Vagina (tissue), 2 donors: ENCODE measurements at regions not wholly inside any gene's neighbourhood (a gene's known extent, or its start where the extent isn't known, plus 50 kb on each side); places are given as distances from the start of the nearest gene placed in this dataset.

ENCODE experiments used
- DNase-seq, 2 donors: peaks; one replicate each; pipeline ENCODE4 v3.0.0-alpha.2; 2017; ENCODE audit errors: extremely low spot score in 2 of 2
- H3K27ac ChIP-seq: fragments of 200-600 bp; sonication (generic); one replicate; pipeline ENCODE4 v1.5.1; 2019
- H3K27me3 ChIP-seq: fragments of 200-600 bp; sonication (generic); one replicate; pipeline ENCODE4 v1.5.1; 2019
- H3K36me3 ChIP-seq, 2 donors: fragments of 200-600 bp; sonication (generic); one replicate each; pipeline ENCODE4 v1.5.1; 2017 to 2019
- H3K4me1 ChIP-seq: fragments of 200-600 bp; sonication (generic); one replicate; pipeline ENCODE4 v1.5.1; 2019
- H3K4me3 ChIP-seq, 2 donors: fragments of 200-600 bp; sonication (generic); 1 replicate in 1 of 2; 2 replicates in 1 of 2; pipeline ENCODE4 v1.5.1; 2016 to 2019
- H3K9me3 ChIP-seq: fragments of 200-600 bp; sonication (generic); one replicate; pipeline ENCODE4 v1.5.1; 2019
- POLR2A ChIP-seq, 2 donors: fragments of 450-650 bp; IDR thresholded peaks; one replicate each; pipeline ENCODE4 v1.6.1; 2017; ENCODE audit warnings: antibody characterized with exemption in 2 of 2, mild to moderate bottlenecking in 2 of 2, moderate library complexity in 2 of 2
- POLR2AphosphoS5 ChIP-seq, 2 donors: sonication (generic); formaldehyde crosslinking; IDR thresholded peaks; one replicate each; pipeline ENCODE4 v1.9.0; 2017; ENCODE audit warnings: antibody characterized with exemption in 2 of 2, mild to moderate bottlenecking in 2 of 2, low read depth in 1 of 2; ENCODE audit not compliant: insufficient read depth in 1 of 2
- intact Hi-C: fragments of 100-400 bp; cut with DNase I; formaldehyde crosslinking; loops from one replicate; pipeline ENCODE4 v1.15.1; 2023
- TF ChIP-seq, protein P1 (sequence below), 3 experiments: fragments of 450-650 bp in 2 of 3; fragments of 200-600 bp in 1 of 3; sonication (generic) in 1 of 3; IDR thresholded peaks; one replicate each; pipeline ENCODE4 v1.5.1; 2017 to 2019; ENCODE audit warnings: antibody characterized with exemption in 3 of 3, mild to moderate bottlenecking in 2 of 3, moderate library complexity in 2 of 3

DNA sequence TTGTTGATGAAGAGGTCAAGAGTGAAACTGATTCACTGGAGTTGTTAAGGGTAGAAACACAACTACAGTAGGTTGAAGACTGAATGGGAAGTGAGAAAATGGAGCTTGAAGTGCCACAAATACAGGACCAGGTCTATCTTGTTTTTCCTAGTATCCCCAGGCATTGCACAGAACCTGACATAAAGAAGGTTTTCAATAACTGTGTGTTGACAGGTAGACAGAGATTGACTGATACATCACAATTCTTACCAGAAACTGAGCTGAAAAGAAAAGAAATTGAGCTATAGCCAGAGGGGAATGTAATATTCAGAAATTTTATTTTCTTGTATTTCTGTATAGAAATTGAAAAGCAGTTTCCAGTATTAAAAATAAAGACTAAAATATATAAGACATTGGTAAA is 767.7 kb downstream of the PCDH17 start:
- Histone ChIP-seq H3K36me3 (no peaks in the 10 kb centered on the region), H3K4me3 (no peak overlapping the region), H3K4me1 (no peaks in the 10 kb centered on the region), H3K9me3 (no peaks in the 10 kb centered on the region), H3K27me3 (no peaks in the 10 kb centered on the region), H3K27ac (no peak overlapping the region)
- intact Hi-C loops = loop anchor here (10.0 kb wide), 1 partner anchor 1306 kb away; no protein-coding TSS in a partner anchor
- DNase-seq = no peak
- no peak for TF ChIP-seq POLR2AphosphoS5 (IDR thresholded peaks at IDR 0.05; ENCODE audit: insufficient read depth in 1 of 2, low read depth in 1 of 2)
- TF ChIP-seq, protein P1, sequence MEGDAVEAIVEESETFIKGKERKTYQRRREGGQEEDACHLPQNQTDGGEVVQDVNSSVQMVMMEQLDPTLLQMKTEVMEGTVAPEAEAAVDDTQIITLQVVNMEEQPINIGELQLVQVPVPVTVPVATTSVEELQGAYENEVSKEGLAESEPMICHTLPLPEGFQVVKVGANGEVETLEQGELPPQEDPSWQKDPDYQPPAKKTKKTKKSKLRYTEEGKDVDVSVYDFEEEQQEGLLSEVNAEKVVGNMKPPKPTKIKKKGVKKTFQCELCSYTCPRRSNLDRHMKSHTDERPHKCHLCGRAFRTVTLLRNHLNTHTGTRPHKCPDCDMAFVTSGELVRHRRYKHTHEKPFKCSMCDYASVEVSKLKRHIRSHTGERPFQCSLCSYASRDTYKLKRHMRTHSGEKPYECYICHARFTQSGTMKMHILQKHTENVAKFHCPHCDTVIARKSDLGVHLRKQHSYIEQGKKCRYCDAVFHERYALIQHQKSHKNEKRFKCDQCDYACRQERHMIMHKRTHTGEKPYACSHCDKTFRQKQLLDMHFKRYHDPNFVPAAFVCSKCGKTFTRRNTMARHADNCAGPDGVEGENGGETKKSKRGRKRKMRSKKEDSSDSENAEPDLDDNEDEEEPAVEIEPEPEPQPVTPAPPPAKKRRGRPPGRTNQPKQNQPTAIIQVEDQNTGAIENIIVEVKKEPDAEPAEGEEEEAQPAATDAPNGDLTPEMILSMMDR (IDR thresholded peaks at IDR 0.05) = no peak
- no peak for TF ChIP-seq POLR2A (IDR thresholded peaks at IDR 0.05)

DNA sequence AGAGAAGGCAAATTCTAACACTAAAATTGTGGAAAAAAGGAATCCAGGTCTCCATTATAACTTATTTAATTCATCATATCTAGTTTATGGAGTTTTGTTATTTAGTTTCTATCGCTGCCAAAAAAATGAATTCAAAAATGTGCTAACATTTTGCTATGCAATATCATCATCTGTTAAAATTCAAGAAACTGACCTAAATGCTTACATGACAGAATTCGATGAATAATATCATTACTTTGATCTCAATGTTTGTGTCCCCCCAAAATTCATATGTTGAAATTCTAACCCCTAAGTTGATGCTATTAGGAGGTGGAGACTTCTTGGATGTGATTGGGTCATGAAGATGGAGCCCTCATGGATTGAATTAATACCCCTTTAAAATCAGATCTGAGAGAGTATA is 775.0 kb downstream of the PCDH17 start:
- no peak for TF ChIP-seq POLR2AphosphoS5 (IDR thresholded peaks at IDR 0.05; ENCODE audit: insufficient read depth in 1 of 2, low read depth in 1 of 2)
- TF ChIP-seq POLR2A (IDR thresholded peaks at IDR 0.05) = no peak
- TF ChIP-seq, protein P1 (IDR thresholded peaks at IDR 0.05) = no peak
- no peak for DNase-seq
- Histone ChIP-seq H3K36me3 (no peaks in the 10 kb centered on the region), H3K27me3 (no peaks in the 10 kb centered on the region), H3K4me3 (no peak overlapping the region), H3K27ac (no peak overlapping the region), H3K4me1 (no peaks in the 10 kb centered on the region), H3K9me3 (no peaks in the 10 kb centered on the region)
- intact Hi-C loops = no loop called here

DNA sequence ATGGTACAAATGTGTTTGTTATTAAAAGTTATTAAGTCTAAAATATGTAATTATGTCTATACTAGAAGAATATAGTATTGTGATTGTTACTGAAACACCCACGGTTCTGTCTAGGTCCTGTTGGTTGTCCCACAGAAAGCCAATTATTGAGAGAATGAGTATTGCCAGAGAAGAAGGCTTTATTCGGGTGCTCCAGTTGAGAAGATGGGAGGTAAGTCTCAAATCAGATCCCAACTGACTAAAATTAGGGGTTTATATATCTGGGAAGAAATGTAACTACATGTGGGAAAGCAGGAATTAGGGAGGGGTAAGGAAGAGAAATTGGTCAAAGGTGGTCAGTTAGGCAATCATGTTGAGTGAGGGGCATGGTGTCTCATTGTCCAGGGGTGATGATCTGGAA is 798.4 kb downstream of the PCDH17 start:
- intact Hi-C loops = no loop called here
- no peak overlapping the region for H3K4me3 ChIP-seq
- H3K4me1 ChIP-seq = no peaks in the 10 kb centered on the region
- no peaks in the 10 kb centered on the region for H3K36me3 ChIP-seq
- H3K9me3 ChIP-seq = no peaks in the 10 kb centered on the region
- TF ChIP-seq POLR2AphosphoS5 (IDR thresholded peaks at IDR 0.05; ENCODE audit: insufficient read depth in 1 of 2, low read depth in 1 of 2) = no peak
- no peaks in the 10 kb centered on the region for H3K27me3 ChIP-seq
- H3K27ac ChIP-seq = no peak overlapping the region
- no peak for DNase-seq

DNA sequence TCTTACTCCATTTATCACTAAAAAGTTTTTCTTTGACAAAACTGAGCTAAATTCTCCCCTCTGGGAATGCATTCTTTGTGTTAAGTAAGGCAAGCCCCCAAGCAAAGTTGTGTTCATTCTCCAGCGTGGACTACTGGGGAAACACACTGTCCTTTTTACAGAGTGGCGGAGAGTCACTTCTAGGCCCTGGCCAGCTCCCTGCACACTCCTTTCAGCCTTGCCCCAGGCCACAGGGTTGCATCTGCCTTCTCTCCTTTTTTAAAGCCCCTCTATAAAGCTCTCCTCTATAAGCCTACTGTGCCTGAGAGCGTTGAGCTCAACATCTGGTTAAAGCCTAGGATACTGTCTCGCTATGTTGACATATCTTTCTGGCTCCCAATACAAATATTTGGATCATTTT is 803.4 kb downstream of the PCDH17 start:
- Histone ChIP-seq H3K4me1 (no peaks in the 10 kb centered on the region), H3K4me3 (no peak overlapping the region), H3K27ac (no peak overlapping the region), H3K36me3 (no peaks in the 10 kb centered on the region), H3K27me3 (no peaks in the 10 kb centered on the region), H3K9me3 (no peaks in the 10 kb centered on the region)
- DNase-seq = no peak
- TF ChIP-seq POLR2AphosphoS5 (IDR thresholded peaks at IDR 0.05; ENCODE audit: insufficient read depth in 1 of 2, low read depth in 1 of 2) (no peak), POLR2A (IDR thresholded peaks at IDR 0.05) (no peak)
- TF ChIP-seq, protein P1 (IDR thresholded peaks at IDR 0.05) = no peak
- intact Hi-C loops = no loop called here

- H3K4me1 ChIP-seq = no peaks in the 10 kb centered on the region
- no peak overlapping the region for H3K27ac ChIP-seq
- no peaks in the 10 kb centered on the region for H3K27me3 ChIP-seq
- no peak overlapping the region for H3K4me3 ChIP-seq
- H3K36me3 ChIP-seq = no peaks in the 10 kb centered on the region
- DNase-seq = no peak
- intact Hi-C loops = no loop called here
- TF ChIP-seq POLR2A (IDR thresholded peaks at IDR 0.05) (no peak), POLR2AphosphoS5 (IDR thresholded peaks at IDR 0.05; ENCODE audit: insufficient read depth in 1 of 2, low read depth in 1 of 2) (no peak)
- TF ChIP-seq, protein P1 (IDR thresholded peaks at IDR 0.05) = no peak
- no peaks in the 10 kb centered on the region for H3K9me3 ChIP-seq
Observed at GRCh38 chr13:58437427-58437826, 805.9 kb downstream of the PCDH17 start.

DNA sequence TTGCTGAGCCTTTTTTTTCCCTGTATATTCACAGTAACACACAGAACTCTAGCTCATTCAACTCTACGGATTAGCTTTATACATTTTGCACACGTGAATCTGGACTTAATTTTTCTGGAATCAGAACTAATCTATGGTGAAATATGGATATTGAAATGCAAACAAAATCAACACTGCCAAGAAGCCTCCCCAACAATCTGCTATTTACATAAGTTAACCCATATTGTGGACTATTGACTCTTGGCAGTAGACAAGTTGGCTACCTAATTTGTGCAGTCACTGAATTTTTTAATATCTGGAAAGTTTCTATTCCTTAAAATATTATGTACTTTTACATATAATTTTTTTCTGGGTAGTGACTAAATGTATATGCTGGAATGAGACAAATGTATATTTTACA is 815.4 kb downstream of the PCDH17 start:
- H3K4me3 ChIP-seq = no peak overlapping the region
- TF ChIP-seq, protein P1 (IDR thresholded peaks at IDR 0.05) = no peak
- no peak for TF ChIP-seq POLR2A (IDR thresholded peaks at IDR 0.05)
- intact Hi-C loops = no loop called here
- DNase-seq = no peak
- no peaks in the 10 kb centered on the region for H3K9me3 ChIP-seq
- H3K4me1 ChIP-seq = no peaks in the 10 kb centered on the region
- H3K27ac ChIP-seq = no peak overlapping the region
- H3K36me3 ChIP-seq = no peaks in the 10 kb centered on the region
- H3K27me3 ChIP-seq = no peaks in the 10 kb centered on the region
